GM12878 (cell line): ENCODE measurements at regions not wholly inside any gene's neighbourhood (a gene's known extent, or its start where the extent isn't known, plus 50 kb on each side); places are given as distances from the start of the nearest gene placed in this dataset.

Experiments
- ATAC-seq: fragments of 200-7000 bp; cut with Tn5 transposase; 3 replicates; pipeline ENCODE4 v1.9.1; 2020; ENCODE audit warnings: mild to moderate bottlenecking, moderate library complexity
- BruUV-seq: library from RNA; stranded (reverse); fragments of 400-500 nt; replicated peaks from 2 replicates; lab custom pipeline; 2021; lab: Mats Ljungman, UMichigan
- CTCF ChIA-PET: fragments of 300-600 bp; sonication (Branson Sonifier 250); formaldehyde crosslinking; extraction: SDS; loops from one replicate; lab custom pipeline; 2021; ENCODE audit warnings: inconsistent platforms; lab: Yijun Ruan, JAX
- POLR2A ChIA-PET: fragments of 350-600 bp; formaldehyde crosslinking; extraction: SDS; loops from one replicate; lab custom pipeline; 2021; ENCODE audit warnings: inconsistent platforms; lab: Charles Lee
- RAD21 ChIA-PET: fragments of 300-600 bp; sonication (Branson Sonifier 250); formaldehyde crosslinking; loops from one replicate; lab custom pipeline; 2023; ENCODE audit warnings: antibody characterized with exemption; ENCODE audit not compliant: unreplicated experiment; lab: Charles Lee
- SMC1A ChIA-PET: fragments of 300-600 bp; sonication (Branson Sonifier 250); formaldehyde crosslinking; loops from one replicate; lab custom pipeline; 2023; ENCODE audit not compliant: unreplicated experiment, uncharacterized antibody; lab: Charles Lee
- DNase-seq: peaks from one replicate; pipeline ENCODE4 v3.0.0-alpha.2; 2011; ENCODE audit warnings: low read depth, low spot score
- FAIRE-seq: peaks from 3 replicates; lab custom pipeline; 2011; peaks lifted over from hg19 to GRCh38; lab: Jason Lieb, UNC
- H2AFZ ChIP-seq: 2 replicates; pipeline ENCODE4 v1.6.0; 2011; ENCODE audit warnings: low read depth, low read length, control low read depth; ENCODE audit not compliant: control insufficient read depth
- H3K27ac ChIP-seq: 2 replicates; pipeline ENCODE4 v1.5.1; 2011; ENCODE audit warnings: control low read depth; ENCODE audit not compliant: control insufficient read depth, insufficient read depth
- H3K27me3 ChIP-seq, 2 experiments: replicated peaks in 1 of 2; 2 replicates each; pipeline versions ENCODE4 v1.6.0 to v1.6.1; 2011; ENCODE audit warnings: low read length in 1 of 2; ENCODE audit not compliant: control insufficient read depth in 2 of 2, insufficient read depth in 2 of 2
- H3K36me3 ChIP-seq, 2 experiments: 2 replicates each; pipeline ENCODE4 v1.5.1; 2011; ENCODE audit warnings: low read length in 1 of 2; ENCODE audit not compliant: control insufficient read depth in 2 of 2, insufficient read depth in 2 of 2
- H3K4me1 ChIP-seq: 2 replicates; pipeline ENCODE4 v1.6.1; 2011; ENCODE audit warnings: mild to moderate bottlenecking, low read length, moderate library complexity, mixed read lengths; ENCODE audit not compliant: control insufficient read depth, insufficient read depth
- H3K4me2 ChIP-seq: 2 replicates; pipeline ENCODE4 v1.6.0; 2011; ENCODE audit warnings: control low read depth; ENCODE audit not compliant: control insufficient read depth, insufficient read depth
- H3K4me3 ChIP-seq: fragments of 200-600 bp; sonication (generic); 2 replicates; pipeline ENCODE4 v1.5.1; 2016
- H3K79me2 ChIP-seq: 2 replicates; pipeline ENCODE4 v1.6.0; 2011; ENCODE audit warnings: low read length; ENCODE audit not compliant: control insufficient read depth, insufficient read depth
- H3K9ac ChIP-seq: 2 replicates; pipeline ENCODE4 v1.8.0; 2011; ENCODE audit warnings: low read length, control low read depth, mixed read lengths; ENCODE audit not compliant: control insufficient read depth, insufficient read depth
- H3K9me3 ChIP-seq: replicated peaks from 3 replicates; pipeline ENCODE4 v1.5.1; 2011; ENCODE audit warnings: mild to moderate bottlenecking, low read length; ENCODE audit not compliant: control insufficient read depth, insufficient read depth
- H4K20me1 ChIP-seq: 2 replicates; pipeline ENCODE4 v1.6.0; 2011; ENCODE audit not compliant: control insufficient read depth, insufficient read depth
- CBX3 ChIP-seq: fragments of 200-600 bp; sonication (generic); IDR thresholded peaks from 2 replicates; pipeline ENCODE4 v1.6.1; 2016; ENCODE audit warnings: low read depth, borderline replicate concordance
- CREB1 ChIP-seq: IDR thresholded peaks from 2 replicates; pipeline ENCODE4 v1.6.1; 2012; ENCODE audit warnings: low read depth, mild to moderate bottlenecking, inconsistent platforms
- EP300 ChIP-seq, 2 experiments: fragments of 150-350 bp in 1 of 2; IDR thresholded peaks; 2 replicates each; pipeline ENCODE4 v1.6.1; 2011 to 2012; ENCODE audit warnings: low read depth in 2 of 2, low read length in 2 of 2, borderline replicate concordance in 1 of 2, improper control_type of control experiment in 1 of 2, inconsistent platforms in 1 of 2; ENCODE audit not compliant: control insufficient read depth in 1 of 2
- ESRRA ChIP-seq: IDR thresholded peaks from 2 replicates; pipeline ENCODE4 v1.6.1; 2012; ENCODE audit warnings: mild to moderate bottlenecking, low read length, improper control_type of control experiment
- ETV6 ChIP-seq, 2 experiments: fragments of 450-650 bp in 1 of 2; IDR thresholded peaks in 1 of 2; conservative IDR thresholded peaks in 1 of 2; 2 replicates each; pipeline ENCODE4 v1.6.1; 2014; ENCODE audit warnings: antibody characterized with exemption in 1 of 2, borderline replicate concordance in 1 of 2, low read depth in 1 of 2, mild to moderate bottlenecking in 1 of 2, moderate library complexity in 1 of 2
- NRF1 ChIP-seq: conservative IDR thresholded peaks from 2 replicates; pipeline ENCODE4 v1.6.1; 2011; ENCODE audit warnings: mild to moderate bottlenecking, low read depth, low read length, improper control_type of control experiment
- RELA ChIP-seq: fragments of 450-650 bp; IDR thresholded peaks from 2 replicates; pipeline ENCODE4 v1.8.0; 2014; ENCODE audit warnings: borderline replicate concordance; ENCODE audit not compliant: partially characterized antibody
- SIN3A ChIP-seq: IDR thresholded peaks from 2 replicates; pipeline ENCODE4 v1.6.1; 2012; ENCODE audit warnings: low read depth, low read length, improper control_type of control experiment
- SREBF2 ChIP-seq: IDR thresholded peaks from 2 replicates; pipeline ENCODE4 v1.6.1; 2012; ENCODE audit warnings: mild to moderate bottlenecking, low read length
- TCF3 ChIP-seq: IDR thresholded peaks from 2 replicates; pipeline ENCODE4 v1.6.1; 2012; ENCODE audit warnings: low read depth, mild to moderate bottlenecking, low read length, borderline replicate concordance; ENCODE audit not compliant: insufficient read depth
- ZNF687 ChIP-seq: fragments of 450-650 bp; IDR thresholded peaks from 2 replicates; pipeline ENCODE4 v1.6.1; 2017; ENCODE audit warnings: mild to moderate bottlenecking, moderate library complexity
- whole genome bisulfite sequencing: methylation state at CpG from one replicate; pipeline ENCODE4 v1.1.6; 2016; ENCODE audit warnings: low lambda C conversion rate; ENCODE audit not compliant: insufficient replicate concordance, insufficient coverage; ENCODE audit errors: missing lambda C conversion rate; 5-methylcytosine and 5-hydroxymethylcytosine counted together
- in situ Hi-C: fragments of 300-500 bp; cut with MboI; formaldehyde crosslinking; loops from 9 replicates; pipeline ENCODE4 v1.14.3; 2018; ENCODE audit warnings: mixed read lengths
- intact Hi-C: fragments of 100-400 bp; cut with micrococcal nuclease; formaldehyde crosslinking; loops from one replicate; pipeline ENCODE4 v1.14.2; 2022; ENCODE audit not compliant: unreplicated experiment
- TF ChIP-seq, protein P1 (sequence below): IDR thresholded peaks from 2 replicates; pipeline ENCODE4 v1.6.1; 2011; ENCODE audit warnings: borderline replicate concordance, low read depth, mild to moderate bottlenecking, moderate library complexity, low read length; ENCODE audit not compliant: insufficient read depth, poor library complexity, severe bottlenecking

- Histone ChIP-seq H3K36me3 (no peaks in the 10 kb centered on the region), H3K9me3 (no peaks in the 10 kb centered on the region), H4K20me1 (no peaks in the 10 kb centered on the region), H3K27ac (no peak overlapping the region), H3K4me1 (no peaks in the 10 kb centered on the region), H3K27me3 (no peaks in the 10 kb centered on the region), H3K79me2 (no peaks in the 10 kb centered on the region), H3K4me2 (no peak overlapping the region), H3K9ac (no peak overlapping the region), H3K4me3 (no peak overlapping the region), H2AFZ (no peak overlapping the region)
- FAIRE-seq: no peak
- ChIA-PET CTCF (no interaction called here), SMC1A (interaction anchor here (0.7 kb wide), 1 partner anchor 450 kb away, joined by 3 read pairs; no protein-coding TSS in a partner anchor), RAD21 (no interaction called here), POLR2A (no interaction called here)
- intact Hi-C loops: no loop called here
- no peak for DNase-seq
- no peak for ATAC-seq
- no peak for TF ChIP-seq NRF1
- no peak for TF ChIP-seq ZNF687
- TF ChIP-seq TCF3: no peak
- no TSS peak for BruUV-seq
- in situ Hi-C loops: no loop called here
- 53% methylated on average over 4 of the region's 4 CpGs for WGBS
Observed at GRCh38 chr5:19270153-19270552, 717.8 kb downstream of the CDH18 start.

- Histone ChIP-seq H2AFZ (no peak overlapping the region), H3K36me3 (no peaks in the 10 kb centered on the region), H3K27me3 (no peaks in the 10 kb centered on the region), H3K79me2 (no peaks in the 10 kb centered on the region), H3K4me1 (no peaks in the 10 kb centered on the region), H3K4me2 (no peak overlapping the region), H3K9ac (no peak overlapping the region), H3K4me3 (no peak overlapping the region), H3K27ac (no peak overlapping the region), H3K9me3 (no peaks in the 10 kb centered on the region), H4K20me1 (no peaks in the 10 kb centered on the region)
- no TSS peak for BruUV-seq
- in situ Hi-C loops: no loop called here
- ChIA-PET RAD21 (no interaction called here), CTCF (interaction anchor here (0.5 kb wide), 1 partner anchor 374 kb away, joined by 3 read pairs; no protein-coding TSS in a partner anchor), POLR2A (no interaction called here), SMC1A (no interaction called here)
- FAIRE-seq (no peak), DNase-seq (no peak), ATAC-seq (no peak)
- 0% methylated on average over 3 of the region's 3 CpGs for WGBS
- intact Hi-C loops: no loop called here
- TF ChIP-seq NRF1: no peak
- no peak for TF ChIP-seq SREBF2
- no peak for TF ChIP-seq SIN3A
- TF ChIP-seq, protein P1, sequence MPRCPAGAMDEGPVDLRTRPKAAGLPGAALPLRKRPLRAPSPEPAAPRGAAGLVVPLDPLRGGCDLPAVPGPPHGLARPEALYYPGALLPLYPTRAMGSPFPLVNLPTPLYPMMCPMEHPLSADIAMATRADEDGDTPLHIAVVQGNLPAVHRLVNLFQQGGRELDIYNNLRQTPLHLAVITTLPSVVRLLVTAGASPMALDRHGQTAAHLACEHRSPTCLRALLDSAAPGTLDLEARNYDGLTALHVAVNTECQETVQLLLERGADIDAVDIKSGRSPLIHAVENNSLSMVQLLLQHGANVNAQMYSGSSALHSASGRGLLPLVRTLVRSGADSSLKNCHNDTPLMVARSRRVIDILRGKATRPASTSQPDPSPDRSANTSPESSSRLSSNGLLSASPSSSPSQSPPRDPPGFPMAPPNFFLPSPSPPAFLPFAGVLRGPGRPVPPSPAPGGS: no peak
- TF ChIP-seq ETV6 (conservative IDR thresholded peaks at IDR 0.05 in 1 of 2, IDR thresholded peaks at IDR 0.05 in 1 of 2; ENCODE audit: borderline replicate concordance in 1 of 2, low read depth in 1 of 2): no peak
- TF ChIP-seq CBX3: no peak
- TF ChIP-seq ESRRA: no peak
- no peak for TF ChIP-seq CREB1
- no peak for TF ChIP-seq EP300 (IDR thresholded peaks at IDR 0.05; ENCODE audit: borderline replicate concordance in 1 of 2, control insufficient read depth in 1 of 2, low read depth in 2 of 2, low read length in 2 of 2)
- TF ChIP-seq RELA: no peak
Observed at GRCh38 chr5:19274578-19274977, 713.4 kb downstream of the CDH18 start.
